ENCODE measurements at regions not wholly inside any gene's neighbourhood (a gene's known extent, or its start where the extent isn't known, plus 50 kb on each side); places are given as distances from the start of the nearest gene placed in this dataset.
A peak's percentile ranks its signal among the peaks of the same experiment; 100 is the strongest.
"Not testable (repeated sequence)": the region's sequence is repeated elsewhere in the genome, so short reads cannot be mapped to it uniquely, and the experiment has no call there.

GRCh38 chrX:41031256-41031967, 53.8 kb upstream of the USP9X start:
- DNase-seq (ENCODE audit: low read depth) = no peak
- H3K4me3 ChIP-seq (ENCODE audit: low read depth, low read length) = no peak overlapping the region
- TF ChIP-seq CTCF (IDR thresholded peaks at IDR 0.05; ENCODE audit: insufficient read depth, low read length) = no peak

- TF ChIP-seq CTCF (IDR thresholded peaks at IDR 0.05; ENCODE audit: insufficient read depth, low read length) = no peak
- H3K4me3 ChIP-seq (ENCODE audit: low read depth, low read length) = no peak overlapping the region
- peak; percentile 5 for DNase-seq (ENCODE audit: low read depth)
Observed at GRCh38 chrX:41033299-41033698, 51.9 kb upstream of the USP9X start.

GRCh38 chrX:41034902-41035301, 50.3 kb upstream of the USP9X start:
- not testable (repeated sequence) for H3K4me3 ChIP-seq (ENCODE audit: low read depth, low read length)

More at GRCh38 chrX:41034902-41035301, 50.3 kb upstream of the USP9X start:
- DNase-seq (ENCODE audit: low read depth) = not testable (repeated sequence)

Data from fibroblast of the aortic adventitia (primary cell).